Psoas muscle (tissue), 7 donors: ENCODE measurements at regions not wholly inside any gene's neighbourhood (a gene's known extent, or its start where the extent isn't known, plus 50 kb on each side); places are given as distances from the start of the nearest gene placed in this dataset.

Experiments used
- ATAC-seq, 4 donors: fragments of 200-7000 bp; cut with Tn5 transposase; one replicate each; pipeline ENCODE4 v1.9.1; 2020; ENCODE audit warnings: moderate library complexity in 3 of 4, mild to moderate bottlenecking in 2 of 4
- DNase-seq, 2 donors: peaks; one replicate each; pipeline ENCODE4 v3.0.0-alpha.2; 2020
- H3K27ac ChIP-seq: fragments of 200-600 bp; one replicate; pipeline ENCODE4 v1.8.0; 2022
- H3K27me3 ChIP-seq, 3 donors: fragments of 200-600 bp in 1 of 3; one replicate each; pipeline versions ENCODE4 v1.6.1 to v1.8.0; 2013 to 2022; ENCODE audit warnings: low read length in 2 of 3, mild to moderate bottlenecking in 2 of 3, moderate library complexity in 1 of 3; ENCODE audit not compliant: insufficient read depth in 3 of 3
- H3K36me3 ChIP-seq, 2 donors: fragments of 200-600 bp in 1 of 2; one replicate each; pipeline versions ENCODE4 v1.6.1 to v1.8.0; 2013 to 2022; ENCODE audit warnings: low read depth in 1 of 2, mild to moderate bottlenecking in 1 of 2, moderate library complexity in 1 of 2; ENCODE audit not compliant: insufficient read depth in 1 of 2
- H3K4me1 ChIP-seq: fragments of 200-600 bp; one replicate; pipeline ENCODE4 v1.8.0; 2022
- H3K4me3 ChIP-seq: fragments of 200-600 bp; one replicate; pipeline ENCODE4 v1.8.0; 2022; ENCODE audit warnings: mild to moderate bottlenecking
- H3K9me3 ChIP-seq: fragments of 200-600 bp; one replicate; pipeline ENCODE4 v1.8.0; 2022
- CTCF ChIP-seq: fragments of 200-600 bp; IDR thresholded peaks from one replicate; pipeline ENCODE4 v1.8.0; 2022; ENCODE audit warnings: antibody characterized with exemption
- WGBS, 3 donors: extraction: QIAGEN DNeasy Blood & Tissue Kit; methylation state at CpG; one replicate each; pipeline versions ENCODE4 v1.1.6 to v1.1.7; 2013; 5-methylcytosine and 5-hydroxymethylcytosine counted together
- intact Hi-C, 2 donors: fragments of 100-400 bp; cut with DNase I; formaldehyde crosslinking; loops; one replicate each; pipeline versions ENCODE4 v1.11.0 to v1.14.2; 2022
- donor health status: healthy with polysubstance abuse.
- donor health status: DM: no; HTN: no; CAD: no; lungs with moderate emphysema.
- donor health status: Bipolar disorder and iron deficiency.
- donor health status: healthy.
- donor health status: DM: yes; HTN: yes; CAD: no.
- donor health status: DM: no; HTN: no; CAD: no.
- donor health status: DM: yes; HTN: yes; CAD: no.

DNA sequence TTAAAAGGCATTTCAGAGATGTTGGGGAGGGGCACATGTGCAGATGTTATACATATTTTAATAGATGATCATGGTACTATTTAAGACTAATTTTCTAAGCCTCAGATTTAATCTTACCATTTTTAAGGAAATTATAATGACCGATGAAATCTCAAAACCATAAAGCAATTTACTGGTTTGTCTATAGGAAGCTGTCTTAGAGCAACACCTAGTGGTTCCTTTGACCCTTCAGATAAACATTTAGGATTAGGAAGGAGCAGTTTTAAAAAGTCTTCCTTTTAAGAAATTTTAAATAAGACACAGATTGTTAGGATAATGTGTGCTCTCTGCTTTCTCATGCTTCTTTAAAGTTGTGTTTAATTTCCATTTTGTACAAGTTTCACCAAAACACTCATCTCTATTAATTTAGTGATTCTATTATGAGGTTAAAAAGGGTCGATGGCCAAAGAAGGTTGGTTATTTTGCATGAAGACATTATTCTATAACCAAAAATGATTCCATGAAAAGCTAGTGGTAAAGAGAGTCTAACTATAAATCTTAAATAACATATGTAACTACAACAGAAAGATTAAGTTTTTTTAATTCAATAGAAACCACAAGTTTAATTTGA is 376.4 kb downstream of the HACE1 start:
- no peaks in the 10 kb centered on the region for H3K36me3 ChIP-seq
- H3K27ac ChIP-seq, result no peak overlapping the region
- intact Hi-C loops, result no loop called here
- WGBS, 3 donors, result 7 to 13% (median 13%) methylated on average over 2 of the region's 2 CpGs
- DNase-seq (no peak), ATAC-seq (no peak)
- TF ChIP-seq CTCF, result no peak
- H3K9me3 ChIP-seq, result no peaks in the 10 kb centered on the region
- H3K4me3 ChIP-seq, result no peak overlapping the region
- no peaks in the 10 kb centered on the region for H3K4me1 ChIP-seq
- H3K27me3 ChIP-seq, result no peaks in the 10 kb centered on the region

DNA sequence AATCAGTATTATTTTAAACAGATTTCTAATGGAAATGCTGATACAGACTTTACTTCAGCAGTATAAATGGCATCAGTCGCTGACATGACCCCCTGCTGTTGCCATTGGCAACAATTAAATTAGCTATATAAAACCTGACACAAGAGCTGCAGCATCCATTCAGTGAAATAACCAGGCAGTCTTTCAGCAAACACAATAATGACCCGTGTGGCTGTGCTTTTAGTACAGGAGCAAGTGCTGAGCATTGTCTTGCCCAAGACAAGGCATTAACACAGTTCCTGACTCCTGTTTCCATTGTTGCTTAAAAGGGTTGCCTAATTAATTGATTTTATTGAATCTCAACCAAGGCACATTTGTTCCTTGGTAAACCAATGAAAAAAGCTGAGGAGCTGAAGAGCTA is 382.1 kb downstream of the HACE1 start:
- ATAC-seq (no peak), DNase-seq (no peak)
- intact Hi-C loops, result no loop called here
- Histone ChIP-seq H3K36me3 (no peaks in the 10 kb centered on the region), H3K27me3 (no peaks in the 10 kb centered on the region), H3K4me3 (no peak overlapping the region), H3K27ac (no peak overlapping the region), H3K4me1 (no peaks in the 10 kb centered on the region), H3K9me3 (no peaks in the 10 kb centered on the region)
- no peak for TF ChIP-seq CTCF
- WGBS, 3 donors, result 58 to 79% (median 61%) methylated on average over 2 of the region's 2 CpGs

- no peaks in the 10 kb centered on the region for H3K36me3 ChIP-seq
- no peaks in the 10 kb centered on the region for H3K27me3 ChIP-seq
- no peak for TF ChIP-seq CTCF
- WGBS, 3 donors, result 20 to 33% (median 23%) methylated on average over 4 of the region's 4 CpGs
- ATAC-seq (no peak), DNase-seq (no peak)
- no peaks in the 10 kb centered on the region for H3K4me1 ChIP-seq
- H3K4me3 ChIP-seq, result no peak overlapping the region
- no peaks in the 10 kb centered on the region for H3K9me3 ChIP-seq
- intact Hi-C loops, result loop anchor here in 1 of 2 donors (5.0 kb wide), 1 partner anchor 336 kb away; no protein-coding TSS in a partner anchor
- H3K27ac ChIP-seq, result no peak overlapping the region
These were observed 386.7 kb downstream of the HACE1 start for GRCh38 chr6:104473021-104473429.

GRCh38 chr6:104472021-104472901 is 387.5 kb downstream of the HACE1 start:
- H3K4me1 ChIP-seq, result no peaks in the 10 kb centered on the region
- H3K36me3 ChIP-seq, result no peaks in the 10 kb centered on the region
- ATAC-seq (no peak), DNase-seq (no peak)
- WGBS, 3 donors, result 51 to 60% (median 59%) methylated on average over 9 of the region's 9 CpGs
- no peaks in the 10 kb centered on the region for H3K9me3 ChIP-seq
- H3K27me3 ChIP-seq, result no peaks in the 10 kb centered on the region
- no peak overlapping the region for H3K4me3 ChIP-seq
- intact Hi-C loops, result loop anchor here in 1 of 2 donors (5.0 kb wide), 1 partner anchor 335 kb away; no protein-coding TSS in a partner anchor
- no peak for TF ChIP-seq CTCF
- H3K27ac ChIP-seq, result no peak overlapping the region
